PC-3 (cell line): ENCODE measurements at regions not wholly inside any gene's neighbourhood (a gene's known extent, or its start where the extent isn't known, plus 50 kb on each side); places are given as distances from the start of the nearest gene placed in this dataset.

Source experiments
- ATAC-seq: fragments of 200-7000 bp; cut with Tn5 transposase; 2 replicates; pipeline ENCODE4 v1.9.1; 2020; ENCODE audit warnings: mild to moderate bottlenecking, moderate library complexity
- BruUV-seq: library from RNA; stranded (reverse); fragments of 400-500 nt; replicated peaks from 2 replicates; lab custom pipeline; 2021; lab: Mats Ljungman, UMichigan
- CTCF ChIA-PET: fragments of 300-600 bp; sonication (Branson Sonifier 250); formaldehyde crosslinking; loops from one replicate; lab custom pipeline; 2022; ENCODE audit warnings: antibody characterized with exemption; lab: Charles Lee
- POLR2A ChIA-PET: fragments of 300-600 bp; sonication (Branson Sonifier 250); formaldehyde crosslinking; loops from one replicate; lab custom pipeline; 2022; ENCODE audit warnings: antibody characterized with exemption; ENCODE audit not compliant: unreplicated experiment; lab: Charles Lee
- DNase-seq: peaks from one replicate; pipeline ENCODE4 v3.0.0-alpha.2; 2015
- H2AFZ ChIP-seq: fragments of 300-600 bp; sonication (generic); 2 replicates; pipeline ENCODE4 v1.6.0; 2016; ENCODE audit warnings: antibody characterized with exemption, low read length
- H3F3A ChIP-seq: fragments of 300-600 bp; sonication (generic); one replicate; pipeline ENCODE4 v1.6.0; 2017; ENCODE audit warnings: antibody characterized with exemption, low read length, control low read depth, mild to moderate bottlenecking; ENCODE audit not compliant: unreplicated experiment
- H3K27ac ChIP-seq: fragments of 300-600 bp; sonication (generic); 2 replicates; pipeline ENCODE4 v1.5.1; 2016; ENCODE audit warnings: mild to moderate bottlenecking, low read length
- H3K27me3 ChIP-seq: fragments of 300-600 bp; sonication (generic); 2 replicates; pipeline ENCODE4 v1.6.1; 2016; ENCODE audit warnings: low read length, mixed read lengths
- H3K36me3 ChIP-seq: fragments of 300-600 bp; sonication (generic); 2 replicates; pipeline ENCODE4 v1.6.1; 2016; ENCODE audit warnings: low read depth, mixed run types, low read length, mixed read lengths
- H3K4me1 ChIP-seq: fragments of 300-600 bp; sonication (generic); 2 replicates; pipeline ENCODE4 v1.5.1; 2016; ENCODE audit warnings: low read length; ENCODE audit not compliant: insufficient read depth
- H3K4me2 ChIP-seq: fragments of 300-600 bp; sonication (generic); 2 replicates; pipeline ENCODE4 v1.6.0; 2016; ENCODE audit warnings: low read length
- H3K4me3 ChIP-seq: fragments of 300-600 bp; sonication (generic); 2 replicates; pipeline ENCODE4 v1.5.1; 2016; ENCODE audit warnings: mild to moderate bottlenecking, low read length, mixed read lengths
- H3K79me2 ChIP-seq: fragments of 300-600 bp; sonication (generic); 2 replicates; pipeline ENCODE4 v1.6.1; 2017; ENCODE audit warnings: low read length, mixed read lengths
- H3K9ac ChIP-seq: fragments of 300-600 bp; sonication (generic); 2 replicates; pipeline ENCODE4 v1.6.0; 2016; ENCODE audit warnings: mild to moderate bottlenecking, low read length
- H3K9me2 ChIP-seq: fragments of 300-600 bp; sonication (generic); replicated peaks from 2 replicates; pipeline ENCODE4 v1.6.1; 2016; ENCODE audit warnings: mixed run types, low read length, mixed read lengths
- H3K9me3 ChIP-seq: fragments of 300-600 bp; sonication (generic); 2 replicates; pipeline ENCODE4 v1.6.1; 2016; ENCODE audit warnings: low read length, mixed read lengths
- H4K20me1 ChIP-seq: fragments of 300-600 bp; sonication (generic); 2 replicates; pipeline ENCODE4 v1.6.1; 2016; ENCODE audit warnings: low read length, mixed read lengths
- EZH2 ChIP-seq: fragments of 300-600 bp; sonication (generic); IDR thresholded peaks from one replicate; pipeline ENCODE4 v1.6.1; 2017; ENCODE audit warnings: antibody characterized with exemption, mild to moderate bottlenecking, low read length; ENCODE audit not compliant: unreplicated experiment
- EZH2phosphoT487 ChIP-seq: fragments of 300-600 bp; sonication (generic); IDR thresholded peaks from 2 replicates; pipeline ENCODE4 v1.6.1; 2018; ENCODE audit warnings: mild to moderate bottlenecking, antibody characterized with exemption, low read length, borderline replicate concordance
- intact Hi-C: fragments of 100-400 bp; cut with micrococcal nuclease; formaldehyde crosslinking; loops from 2 replicates; pipeline ENCODE4 v1.9.0; 2023
- TF ChIP-seq, protein P1 (sequence below): fragments of 300-600 bp; sonication (generic); conservative IDR thresholded peaks from 2 replicates; pipeline ENCODE4 v1.5.1; 2017; ENCODE audit warnings: antibody characterized with exemption, low read depth, mild to moderate bottlenecking, low read length

DNA sequence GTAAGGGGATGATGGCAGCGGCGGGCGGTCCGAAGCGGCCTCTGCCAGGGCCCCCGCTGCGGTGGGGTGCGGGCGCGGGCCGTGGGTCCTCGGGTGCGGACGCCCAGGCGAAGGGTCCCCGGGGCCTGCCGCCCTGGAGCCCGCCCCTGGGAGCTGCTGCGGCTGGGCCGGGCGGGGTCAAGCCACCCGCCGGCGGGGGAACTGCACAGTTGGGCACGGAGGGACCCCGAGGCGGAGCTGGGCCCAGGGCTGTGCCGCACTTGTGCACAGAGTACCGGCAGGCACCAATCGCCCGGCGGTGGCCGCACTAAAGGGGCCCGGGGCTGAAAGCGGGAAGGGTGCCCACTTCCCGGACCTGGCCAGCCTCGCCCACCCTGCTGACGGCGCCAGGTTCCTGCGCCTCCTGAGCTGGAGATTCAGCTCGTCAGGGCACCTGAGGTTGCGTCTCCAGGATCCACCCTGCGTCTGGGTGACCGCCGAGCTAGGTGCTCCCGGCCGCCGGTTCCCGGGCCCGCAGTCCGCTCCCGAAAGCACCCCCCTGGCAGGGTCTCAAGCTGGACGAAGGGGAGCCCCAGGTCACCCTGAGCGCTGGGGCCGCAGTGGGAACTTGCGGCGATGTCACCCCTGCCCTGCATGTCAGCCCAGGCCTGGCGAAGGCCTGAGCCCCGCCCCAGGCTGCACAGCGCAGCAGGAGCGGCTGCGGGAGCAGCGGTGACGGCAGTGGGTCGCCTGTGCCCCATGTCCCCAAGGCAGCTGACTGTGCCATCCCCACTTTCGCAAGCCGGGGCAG, 56.7 kb upstream of the ETV3 start:
- Histone ChIP-seq H3K4me2 (no peak overlapping the region), H3F3A (no peaks in the 10 kb centered on the region), H3K4me3 (no peak overlapping the region), H3K4me1 (no peaks in the 10 kb centered on the region), H3K27ac (no peak overlapping the region), H3K9ac (no peak overlapping the region), H4K20me1 (no peaks in the 10 kb centered on the region), H2AFZ (no peak overlapping the region), H3K36me3 (no peaks in the 10 kb centered on the region), H3K79me2 (no peaks in the 10 kb centered on the region), H3K27me3 (peaks cover 30% of the 10 kb centered on the region), H3K9me2 (no peaks in the 10 kb centered on the region), H3K9me3 (no peaks in the 10 kb centered on the region)
- intact Hi-C loops, result no loop called here
- no peak for ATAC-seq
- no peak for DNase-seq
- TF ChIP-seq, protein P1, sequence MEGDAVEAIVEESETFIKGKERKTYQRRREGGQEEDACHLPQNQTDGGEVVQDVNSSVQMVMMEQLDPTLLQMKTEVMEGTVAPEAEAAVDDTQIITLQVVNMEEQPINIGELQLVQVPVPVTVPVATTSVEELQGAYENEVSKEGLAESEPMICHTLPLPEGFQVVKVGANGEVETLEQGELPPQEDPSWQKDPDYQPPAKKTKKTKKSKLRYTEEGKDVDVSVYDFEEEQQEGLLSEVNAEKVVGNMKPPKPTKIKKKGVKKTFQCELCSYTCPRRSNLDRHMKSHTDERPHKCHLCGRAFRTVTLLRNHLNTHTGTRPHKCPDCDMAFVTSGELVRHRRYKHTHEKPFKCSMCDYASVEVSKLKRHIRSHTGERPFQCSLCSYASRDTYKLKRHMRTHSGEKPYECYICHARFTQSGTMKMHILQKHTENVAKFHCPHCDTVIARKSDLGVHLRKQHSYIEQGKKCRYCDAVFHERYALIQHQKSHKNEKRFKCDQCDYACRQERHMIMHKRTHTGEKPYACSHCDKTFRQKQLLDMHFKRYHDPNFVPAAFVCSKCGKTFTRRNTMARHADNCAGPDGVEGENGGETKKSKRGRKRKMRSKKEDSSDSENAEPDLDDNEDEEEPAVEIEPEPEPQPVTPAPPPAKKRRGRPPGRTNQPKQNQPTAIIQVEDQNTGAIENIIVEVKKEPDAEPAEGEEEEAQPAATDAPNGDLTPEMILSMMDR, result no peak
- TF ChIP-seq EZH2 (no peak), EZH2phosphoT487 (no peak)
- POLR2A ChIA-PET, result no interaction called here
- CTCF ChIA-PET, result no interaction called here
- BruUV-seq, result no TSS peak

DNA sequence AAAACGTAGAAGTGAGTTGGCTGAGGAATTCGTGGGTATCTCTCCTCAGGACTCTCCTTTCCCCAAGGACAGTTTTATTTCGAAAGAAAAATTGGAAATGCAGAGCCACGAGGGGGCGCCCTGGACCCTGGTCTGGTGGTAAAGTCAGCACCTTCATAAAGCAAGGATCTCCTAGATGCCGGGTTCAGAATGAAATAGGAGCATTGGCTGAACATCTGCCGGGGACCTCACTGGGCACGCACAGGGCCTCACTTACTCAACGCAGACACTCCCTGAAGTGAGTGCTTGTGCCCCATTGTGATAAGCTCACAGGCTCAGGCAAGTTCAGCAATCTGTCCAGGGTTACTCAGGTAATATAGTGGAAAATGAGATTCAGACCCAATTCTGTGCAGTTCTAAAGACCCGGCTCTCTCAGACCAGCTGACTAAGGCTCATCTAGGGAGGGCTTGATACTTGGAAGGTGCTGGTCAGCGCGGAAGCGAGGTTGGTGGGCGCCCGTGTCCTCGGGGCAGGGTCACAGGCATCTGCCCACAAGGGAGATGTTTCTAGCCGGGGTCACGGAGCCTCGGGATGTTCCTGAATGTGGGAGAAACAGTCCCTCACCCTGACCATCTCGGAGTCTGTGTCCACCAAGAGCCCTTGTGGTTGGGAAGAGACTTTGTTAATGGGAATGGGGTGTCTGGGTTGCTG, 55.7 kb upstream of the ETV3 start:
- peak; percentile 83 for DNase-seq
- no peak for TF ChIP-seq EZH2phosphoT487
- TF ChIP-seq, protein P1, result peak; percentile 89
- TF ChIP-seq EZH2, result no peak
- Histone ChIP-seq H3K27me3 (peaks cover 40% of the 10 kb centered on the region), H3F3A (no peaks in the 10 kb centered on the region), H4K20me1 (no peaks in the 10 kb centered on the region), H3K9me3 (no peaks in the 10 kb centered on the region), H3K4me1 (no peaks in the 10 kb centered on the region), H3K27ac (no peak overlapping the region), H3K36me3 (no peaks in the 10 kb centered on the region), H2AFZ (no peak overlapping the region), H3K4me3 (no peak overlapping the region), H3K4me2 (no peak overlapping the region), H3K9me2 (no peaks in the 10 kb centered on the region), H3K79me2 (no peaks in the 10 kb centered on the region), H3K9ac (no peak overlapping the region)
- intact Hi-C loops, result loop anchor here (1.0 kb wide), 1 partner anchor 295 kb away; no protein-coding TSS in a partner anchor
- peak; percentile 71 for ATAC-seq
- ChIA-PET POLR2A (no interaction called here), CTCF (no interaction called here)
- BruUV-seq, result no TSS peak
